Fibroblast of skin of scalp (primary cell): ENCODE measurements at regions not wholly inside any gene's neighbourhood (a gene's known extent, or its start where the extent isn't known, plus 50 kb on each side); places are given as distances from the start of the nearest gene placed in this dataset.
A peak's percentile ranks its signal among the peaks of the same experiment; 100 is the strongest.
"Not testable (repeated sequence)": the region's sequence is repeated elsewhere in the genome, so short reads cannot be mapped to it uniquely, and the experiment has no call there.

Experiments used
- DNase-seq: peaks from one replicate; pipeline ENCODE4 v3.0.0-alpha.2; 2013

DNA sequence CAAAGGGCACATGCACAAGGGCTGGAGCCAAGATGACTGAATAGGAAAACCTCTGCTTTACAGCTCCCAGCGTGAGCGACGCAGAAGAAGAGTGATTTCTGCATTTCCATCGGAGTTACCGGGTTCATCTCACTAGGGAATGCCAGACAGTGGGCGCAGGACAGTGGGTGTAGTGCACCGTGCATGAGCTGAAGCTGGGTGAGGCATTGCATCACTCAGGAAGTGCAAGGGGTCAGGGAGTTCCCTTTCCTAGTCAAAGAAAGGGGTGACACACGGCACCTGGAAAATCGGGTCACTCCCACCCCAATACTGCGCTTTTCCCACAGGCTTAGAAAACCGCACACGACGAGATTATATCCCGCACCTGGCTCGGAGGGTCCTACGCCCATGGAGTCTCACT lies 64.5 kb upstream of the HTR1E start:
- DNase-seq = not testable (repeated sequence)

DNA sequence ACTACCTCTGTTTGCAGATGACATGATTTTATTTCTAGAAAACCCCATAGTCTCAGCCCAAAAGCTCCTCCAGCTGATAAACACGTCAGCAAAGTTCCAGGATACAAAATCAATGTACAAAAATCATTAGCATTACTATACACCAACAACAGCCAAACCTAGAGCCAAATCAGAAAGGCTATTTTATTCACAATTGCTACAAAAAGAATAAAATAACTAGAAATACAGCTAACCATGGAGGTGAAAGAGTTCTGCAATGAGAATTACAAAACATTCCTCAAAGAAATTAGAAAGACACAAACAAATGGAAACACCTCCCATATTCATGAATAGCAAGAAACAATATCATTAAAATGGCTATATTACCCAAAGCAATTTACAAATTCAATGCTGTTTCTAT lies 65.6 kb upstream of the HTR1E start:
- DNase-seq = no peak

DNA sequence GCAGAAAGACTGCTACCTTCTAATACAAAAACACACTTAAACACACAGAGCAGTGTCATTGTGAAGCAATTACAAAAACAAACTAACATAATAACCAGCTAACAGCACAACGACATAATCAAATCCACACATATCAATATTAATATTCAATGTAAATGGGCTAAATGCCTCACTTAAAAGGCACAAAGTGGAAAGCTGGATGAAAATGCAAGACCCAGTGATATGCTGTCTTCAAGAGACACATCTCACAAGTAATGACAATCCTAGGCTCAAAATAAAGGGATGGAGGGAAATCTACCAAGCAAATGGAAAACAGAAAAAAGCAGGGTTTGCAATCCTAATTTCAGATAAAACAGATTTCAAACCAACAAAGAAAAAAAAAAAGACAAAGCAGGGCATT lies 67.8 kb upstream of the HTR1E start:
- DNase-seq = no peak

DNA sequence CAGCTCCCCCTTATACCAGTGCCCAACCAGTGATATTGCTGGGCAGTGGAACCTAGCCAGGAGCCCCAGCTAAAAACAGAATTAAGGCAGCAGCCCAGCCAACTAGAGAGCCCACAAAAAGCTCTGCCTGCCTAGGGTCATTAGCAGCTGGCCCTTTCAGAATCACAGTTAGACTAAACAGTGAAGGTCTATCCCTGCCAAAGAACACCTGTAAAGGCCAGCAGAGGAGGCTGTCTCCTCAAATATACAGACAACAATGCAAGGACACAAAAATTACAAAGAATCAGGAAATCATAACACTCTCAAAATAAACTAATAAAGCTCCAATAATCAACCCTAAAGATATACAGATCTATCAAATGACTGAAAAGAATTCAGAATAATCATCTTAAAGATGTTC lies 77.8 kb upstream of the HTR1E start:
- no peak for DNase-seq

DNA sequence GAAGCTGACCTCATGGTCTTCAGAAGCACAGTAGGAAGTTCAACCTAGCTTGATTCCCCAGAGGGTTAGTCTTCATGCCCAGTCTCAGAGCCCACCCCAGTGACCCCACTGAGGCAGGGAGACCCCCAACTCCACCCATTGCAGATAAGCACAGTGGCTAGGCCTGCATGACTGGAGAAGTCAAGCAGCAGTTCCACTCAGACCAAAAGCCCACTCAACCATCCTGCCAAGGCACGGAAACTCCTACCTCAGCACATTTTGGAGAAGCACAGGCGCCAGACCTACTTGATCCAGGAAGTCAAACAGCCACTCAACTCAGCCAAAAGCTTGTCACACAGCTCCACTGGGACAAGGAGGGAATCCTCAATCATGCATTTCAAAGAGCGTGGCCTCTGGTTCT lies 78.4 kb upstream of the HTR1E start:
- DNase-seq = no peak

DNA sequence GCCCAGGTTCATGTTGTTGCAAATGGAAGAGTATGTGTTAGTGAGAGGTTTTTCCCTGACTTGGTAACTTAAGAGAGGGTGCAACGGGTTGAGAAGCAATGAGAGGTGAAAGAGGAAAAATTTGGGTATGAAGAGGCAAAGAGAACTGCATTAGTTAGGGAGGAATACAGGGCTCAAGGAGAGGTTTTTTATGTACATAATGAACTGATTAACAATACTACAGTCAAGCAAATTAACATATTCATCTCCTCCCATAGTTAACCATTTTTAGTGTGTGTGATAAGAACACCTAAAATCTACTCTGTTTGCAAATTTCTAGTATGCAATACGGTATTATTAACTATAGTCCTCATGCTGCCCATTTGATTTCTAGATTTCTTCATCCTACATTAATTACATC lies 79.5 kb upstream of the HTR1E start:
- no peak for DNase-seq

DNA sequence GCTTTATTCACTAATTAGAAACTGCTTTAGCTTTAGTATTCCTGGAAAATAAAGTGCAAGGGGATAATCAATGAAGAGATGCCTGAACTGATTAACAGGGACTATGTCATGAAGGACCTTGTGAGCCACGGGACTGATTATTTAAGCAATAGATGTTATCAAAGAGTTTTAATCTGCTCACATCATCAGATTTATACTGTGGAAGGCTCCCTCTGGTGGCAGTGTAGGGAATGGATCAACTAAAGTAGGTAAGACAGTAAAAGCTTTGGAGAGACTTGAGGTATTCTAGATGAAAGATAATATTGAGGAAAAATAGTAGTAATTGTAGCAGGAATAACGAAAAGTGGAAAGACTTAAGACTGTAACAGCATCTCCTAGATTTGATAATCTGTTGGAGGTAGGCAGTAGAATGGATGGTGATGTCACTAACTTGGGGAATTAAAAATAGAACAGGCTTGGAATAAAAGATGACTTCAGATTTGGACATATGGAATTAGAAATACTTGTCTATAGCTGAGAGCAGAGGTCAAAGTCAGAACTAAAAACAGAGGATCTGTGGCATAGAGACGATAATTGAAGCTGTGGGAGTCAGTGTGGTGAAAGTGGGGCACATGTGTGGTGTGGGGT lies 80.3 kb upstream of the HTR1E start:
- peak; percentile 36 for DNase-seq

DNA sequence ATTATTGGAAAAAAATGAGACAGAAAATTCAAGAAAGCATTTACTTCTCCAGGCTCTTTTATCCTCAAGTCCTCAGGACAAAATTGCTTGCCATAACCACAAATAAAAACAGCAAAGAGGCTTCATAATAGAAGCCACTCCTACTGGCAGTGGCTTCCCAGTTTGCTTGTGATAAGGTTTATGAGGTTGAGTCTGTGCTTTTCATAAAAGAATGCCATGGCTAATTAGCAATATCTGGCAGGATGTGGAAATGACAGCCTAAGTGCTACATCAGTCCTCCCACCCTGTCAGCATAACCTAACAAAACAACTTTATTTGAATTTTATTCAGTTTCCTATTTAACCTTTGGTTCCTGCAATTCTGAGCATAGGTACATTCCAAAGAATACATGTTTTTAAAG lies 80.9 kb upstream of the HTR1E start:
- no peak for DNase-seq

DNA sequence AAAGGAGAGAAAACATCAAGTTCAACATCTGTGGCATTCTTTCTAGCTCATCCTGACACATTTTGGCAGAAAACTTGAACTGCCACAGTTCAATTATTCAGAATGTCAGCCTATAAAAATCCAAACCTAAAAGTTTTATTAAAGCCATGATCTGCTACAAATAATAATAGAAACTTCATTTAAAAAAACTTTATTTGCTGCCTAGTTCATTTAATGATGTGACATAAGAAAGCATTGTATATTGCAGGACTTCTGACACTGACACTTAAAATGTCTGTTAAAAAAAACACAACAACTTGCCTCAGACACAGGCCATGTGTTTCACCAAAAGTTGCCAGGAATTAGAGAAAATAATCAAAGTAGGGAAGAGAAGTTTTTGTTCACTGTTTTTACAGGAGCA lies 88.3 kb upstream of the HTR1E start:
- no peak for DNase-seq

DNA sequence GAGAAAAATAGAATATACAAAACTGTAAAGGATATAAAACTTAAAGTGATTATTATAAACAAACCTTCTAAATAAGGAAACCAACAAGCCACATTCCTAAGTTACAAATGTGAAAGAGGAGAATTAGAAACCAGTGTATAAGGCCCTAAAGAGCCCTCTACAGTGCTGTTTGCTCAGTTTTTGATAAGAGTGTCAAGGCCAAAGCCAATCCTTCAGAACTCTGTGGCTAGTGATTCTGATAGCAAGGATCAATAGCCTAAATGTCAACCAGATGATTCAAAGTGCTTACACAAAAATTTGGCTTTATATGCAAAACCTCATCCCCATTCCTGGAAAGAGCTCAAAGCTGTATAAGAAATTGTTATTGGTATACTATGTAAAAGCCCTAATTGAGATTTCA lies 104.6 kb upstream of the HTR1E start:
- DNase-seq = no peak

DNA sequence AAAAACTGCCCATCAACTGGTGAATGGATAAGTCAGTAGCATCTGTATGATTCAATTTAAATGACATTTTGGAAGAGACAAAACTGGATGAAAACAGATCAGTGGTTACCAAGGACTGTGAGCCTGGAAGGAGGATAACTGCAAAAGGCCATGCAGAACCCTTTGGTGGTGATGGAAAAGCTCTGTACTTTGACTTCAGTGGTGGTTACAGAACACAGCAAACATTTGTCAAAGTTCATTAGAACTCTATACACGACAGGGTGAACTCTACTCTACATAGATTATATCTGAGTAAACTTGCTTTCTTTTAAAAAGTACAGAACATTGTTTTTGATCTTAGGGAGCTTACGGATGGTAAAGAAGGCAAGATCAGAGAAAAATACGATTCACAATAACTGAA lies 111.9 kb upstream of the HTR1E start:
- no peak for DNase-seq

DNA sequence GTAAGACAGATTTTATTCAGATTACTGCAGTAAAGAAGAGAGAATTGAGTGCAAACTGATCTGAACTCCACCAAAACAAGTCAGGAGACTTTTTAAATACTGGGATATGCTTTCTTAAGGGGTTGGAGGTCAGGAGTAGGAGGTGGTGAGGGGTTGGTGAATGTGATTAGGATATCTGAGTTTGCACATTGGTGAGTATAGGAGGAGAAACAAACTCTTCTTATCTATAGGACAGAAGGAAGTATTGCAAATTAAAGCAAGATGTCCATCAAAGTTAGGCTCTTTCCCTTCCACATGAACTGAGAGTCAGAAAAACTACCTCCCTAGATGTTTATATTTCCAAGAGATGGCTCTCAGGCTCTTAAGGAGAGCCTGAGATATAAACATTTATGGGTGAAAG lies 114.6 kb upstream of the HTR1E start:
- DNase-seq = no peak

DNA sequence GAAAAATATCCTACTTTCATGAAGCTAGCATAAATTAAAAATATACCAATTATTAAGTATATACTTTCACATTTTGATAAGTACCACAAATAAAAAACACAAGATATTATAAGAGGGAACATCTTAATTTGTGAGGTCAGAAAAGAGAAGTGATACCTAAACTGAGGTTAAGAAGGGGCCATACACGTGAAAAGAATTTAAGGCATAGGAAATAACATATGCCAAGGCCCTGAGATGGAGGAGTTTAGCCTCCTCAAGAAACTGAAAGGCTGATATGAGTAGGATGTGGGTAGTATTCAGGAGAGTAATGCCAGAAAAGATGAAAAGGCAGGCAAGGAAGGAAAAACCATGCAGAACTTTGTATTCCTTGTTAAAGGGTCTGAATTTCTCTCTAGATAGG lies 116.6 kb upstream of the HTR1E start:
- no peak for DNase-seq

DNA sequence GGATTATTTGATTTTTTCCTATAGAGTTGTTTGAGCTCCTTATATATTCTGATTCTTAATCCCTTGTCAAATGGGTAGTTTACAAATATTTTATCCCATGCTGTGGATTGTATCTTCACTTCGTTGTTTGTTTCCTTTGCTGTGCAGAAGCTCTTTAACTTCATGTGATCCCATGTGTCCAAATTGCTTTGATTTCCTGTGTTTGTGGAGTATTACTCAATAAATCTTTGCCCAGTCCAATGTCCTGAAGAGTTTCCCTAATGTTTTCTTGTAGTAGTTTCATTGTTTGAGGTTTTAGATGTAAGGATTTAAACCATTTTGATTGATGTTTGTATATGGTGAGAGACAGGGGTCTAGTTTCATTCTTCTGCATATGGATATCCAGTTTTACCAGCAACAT lies 143.7 kb upstream of the HTR1E start:
- DNase-seq = no peak

DNA sequence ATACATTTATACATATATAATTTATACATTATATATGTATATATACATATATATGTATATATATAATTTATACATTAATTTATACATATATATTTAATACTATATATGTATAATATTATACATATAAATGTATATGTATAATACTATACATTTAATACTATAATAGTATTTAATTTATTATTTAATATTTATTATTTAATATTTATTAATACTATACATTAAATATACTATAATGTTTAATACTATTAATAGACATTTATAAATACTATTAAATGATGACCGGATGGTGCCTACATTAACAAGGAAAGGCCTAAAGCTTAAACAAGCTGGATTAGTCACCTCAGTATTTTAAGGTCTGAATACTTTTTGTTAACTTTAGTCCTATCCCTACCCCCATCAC lies 145.9 kb upstream of the HTR1E start:
- DNase-seq = no peak

DNA sequence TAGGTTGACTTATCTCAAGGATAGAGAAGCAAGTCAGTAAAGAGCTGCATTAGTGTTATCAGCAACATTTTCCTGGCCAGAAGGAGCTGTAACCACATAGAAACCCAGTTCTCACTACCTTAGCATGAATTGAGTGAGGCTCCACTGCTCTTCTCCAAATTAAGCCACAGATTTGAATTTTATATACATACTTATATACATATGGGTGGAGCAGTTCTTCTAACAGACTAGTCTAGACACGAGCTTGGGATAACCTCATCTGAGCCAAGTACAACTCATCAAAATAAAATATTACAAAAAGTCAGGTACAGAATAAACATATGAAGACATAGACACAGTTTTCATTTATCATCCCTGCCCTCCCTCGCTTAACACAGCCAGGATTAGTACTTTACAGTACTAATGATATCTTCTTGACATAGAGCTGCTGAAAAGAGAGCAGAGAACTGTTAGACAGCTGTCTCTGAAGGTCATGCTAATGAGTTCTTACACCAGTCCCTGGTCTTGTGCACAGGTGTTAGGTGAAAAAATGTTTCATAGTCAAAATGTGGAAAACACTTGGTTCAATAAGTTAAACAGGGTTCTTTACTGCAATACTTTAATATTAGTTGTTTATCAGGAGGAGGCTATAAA lies 147.4 kb upstream of the HTR1E start:
- DNase-seq = no peak

DNA sequence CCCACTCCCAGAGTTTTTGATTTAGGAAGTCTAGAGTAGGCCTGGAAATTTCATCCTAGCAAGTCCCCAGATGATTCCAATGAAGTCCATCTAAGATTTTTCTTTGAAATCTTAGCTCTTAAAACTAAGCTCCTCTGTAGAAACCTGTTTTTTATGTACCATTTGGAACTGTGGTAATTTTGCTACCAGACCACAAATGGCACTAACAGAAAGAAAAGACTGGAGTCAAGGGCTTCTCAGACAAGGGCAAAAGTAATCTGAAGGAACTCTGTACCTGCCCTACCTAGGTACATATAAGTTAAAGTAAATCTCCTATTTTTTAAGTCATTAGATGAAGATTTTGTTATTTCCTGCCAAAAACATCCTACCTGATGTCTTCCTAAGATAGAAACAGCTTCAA lies 155.0 kb upstream of the HTR1E start:
- DNase-seq = no peak

DNA sequence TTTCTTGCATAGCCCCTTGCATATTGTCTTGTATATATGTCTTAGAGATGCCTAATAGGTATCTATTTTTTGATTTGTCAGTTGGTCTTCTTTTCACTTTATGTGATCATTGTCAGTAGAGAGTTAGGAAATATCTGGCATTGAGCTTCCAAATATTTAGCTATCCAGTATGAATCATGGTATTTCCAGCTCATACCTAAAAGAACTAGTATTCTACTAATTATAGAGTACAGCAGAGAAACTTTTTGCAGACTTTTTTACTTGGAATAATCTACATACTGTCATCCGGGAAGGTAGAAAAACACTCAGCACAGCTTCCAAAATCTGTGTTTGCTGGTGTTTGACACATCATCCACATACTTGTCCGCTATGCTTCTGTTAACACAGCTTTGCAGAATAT lies 156.4 kb upstream of the HTR1E start:
- DNase-seq = no peak

DNA sequence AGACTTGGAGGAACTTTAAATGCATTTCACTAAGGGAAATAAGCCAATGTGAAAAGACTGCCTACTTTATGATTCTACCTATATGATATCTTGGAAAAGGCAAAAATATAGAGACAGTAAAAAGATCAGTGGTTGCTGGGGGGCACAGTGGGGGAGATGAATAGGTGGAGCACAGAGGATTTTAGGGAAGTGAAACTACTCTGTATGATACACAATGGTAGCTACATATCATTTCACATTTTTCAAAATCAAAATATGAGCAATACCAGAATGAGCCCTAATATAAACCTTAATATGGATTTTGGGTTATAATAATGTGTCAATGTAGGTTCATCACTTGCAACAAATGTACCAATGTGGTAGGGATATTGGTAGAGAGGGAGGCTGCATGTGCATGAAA lies 161.4 kb upstream of the HTR1E start:
- DNase-seq = no peak

DNA sequence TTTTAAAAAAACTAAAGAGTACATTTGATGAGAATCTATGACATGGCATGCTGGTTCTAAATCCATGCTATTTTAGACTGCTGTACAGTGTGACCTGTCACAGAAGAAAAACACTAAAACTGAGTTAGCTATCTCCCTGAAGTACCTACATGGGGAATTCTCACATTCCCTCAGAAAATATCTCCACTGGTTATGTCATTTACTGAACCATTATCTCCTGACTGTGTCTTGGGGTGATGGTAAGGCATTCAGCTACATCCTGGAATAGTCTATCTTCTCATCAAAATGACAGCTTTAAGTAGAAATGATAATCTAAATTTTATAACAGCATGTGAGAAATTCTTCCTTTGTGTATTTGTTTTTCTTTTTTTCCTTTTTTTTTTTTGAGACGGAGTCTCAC lies 172.1 kb upstream of the HTR1E start:
- DNase-seq = no peak

DNA sequence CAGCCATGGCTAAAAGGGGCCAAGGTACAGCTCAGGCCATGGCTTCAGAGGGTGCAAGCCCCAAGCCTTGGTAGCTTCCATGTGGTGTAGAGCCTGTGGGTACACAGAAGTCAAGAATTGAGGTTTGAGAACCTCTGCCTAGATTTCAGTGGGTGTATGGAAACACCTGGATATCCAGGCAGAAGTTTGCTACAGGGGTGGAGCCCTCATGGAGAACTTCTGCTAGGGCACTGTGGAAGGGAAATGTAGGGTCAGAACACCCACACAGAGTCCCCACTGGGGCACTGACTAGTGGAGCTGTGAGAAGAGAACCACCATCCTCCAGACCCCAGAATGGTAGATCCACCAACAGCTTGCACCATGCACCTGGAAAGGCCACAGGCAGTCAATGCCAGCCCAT lies 177.4 kb upstream of the HTR1E start:
- not testable (repeated sequence) for DNase-seq

DNA sequence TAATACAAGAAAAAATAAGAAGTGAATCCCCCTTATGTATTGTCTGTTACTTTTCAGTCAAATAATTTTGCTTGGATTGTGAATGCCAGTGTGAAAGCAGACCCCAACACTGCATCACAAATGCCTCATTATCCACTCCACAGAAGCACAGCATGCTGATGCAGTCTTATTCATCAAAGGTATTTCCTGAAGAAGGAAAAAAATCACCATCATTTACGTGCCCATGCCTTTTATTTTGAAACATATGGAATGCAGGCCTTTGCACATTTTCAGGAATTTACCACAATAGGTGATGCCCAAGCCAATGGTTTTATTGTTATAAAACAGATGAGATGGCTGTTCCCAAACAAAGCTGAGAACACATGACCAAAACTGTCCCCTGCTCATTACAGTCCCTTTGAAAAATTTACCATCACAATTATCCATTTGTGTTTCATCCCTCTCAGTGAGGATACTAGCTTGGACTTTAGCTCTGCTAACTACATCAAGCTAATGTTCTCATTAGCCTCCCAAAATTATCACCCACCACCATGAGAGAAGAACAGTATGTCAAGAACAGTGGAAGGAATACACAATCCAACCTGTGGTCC lies 180.6 kb upstream of the HTR1E start:
- DNase-seq = no peak

DNA sequence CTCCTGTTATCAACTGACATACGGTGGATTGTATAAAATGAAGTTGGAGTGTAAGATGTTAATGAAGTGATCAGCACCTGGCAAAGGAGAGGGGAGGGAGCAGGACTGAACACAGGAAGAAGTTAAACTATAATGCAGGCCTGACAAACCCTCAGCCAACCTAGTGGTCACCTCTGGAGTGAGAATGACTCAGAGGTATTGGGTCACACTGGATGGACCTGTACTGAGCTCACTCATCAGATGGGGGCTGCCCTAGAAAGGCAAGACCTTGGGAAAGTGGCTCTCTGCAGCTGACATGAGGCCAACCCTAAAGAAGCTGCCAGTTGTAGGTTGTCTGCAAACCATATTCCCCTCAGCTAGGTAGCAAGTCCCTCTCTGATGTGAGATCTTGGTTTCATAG lies 193.3 kb upstream of the HTR1E start:
- no peak for DNase-seq

DNA sequence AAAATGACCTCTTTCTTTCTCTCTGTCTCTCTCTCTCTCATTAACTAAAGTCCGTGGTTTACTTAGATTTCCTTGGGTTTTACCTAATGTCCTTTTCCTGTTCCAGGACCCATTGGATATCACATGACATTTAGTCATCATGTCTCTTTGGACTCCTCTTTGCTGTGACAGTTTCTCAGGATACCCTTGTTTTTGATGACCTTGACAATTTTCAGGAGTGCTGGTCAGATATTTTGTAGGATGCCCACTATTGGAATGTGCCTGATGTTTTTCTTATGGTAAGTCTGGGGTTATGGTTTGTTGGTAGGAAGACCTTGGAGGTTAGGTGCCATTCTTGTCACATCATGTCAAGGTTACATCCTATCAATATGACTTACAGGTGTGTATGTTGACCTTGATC lies 199.2 kb upstream of the HTR1E start:
- no peak for DNase-seq

DNA sequence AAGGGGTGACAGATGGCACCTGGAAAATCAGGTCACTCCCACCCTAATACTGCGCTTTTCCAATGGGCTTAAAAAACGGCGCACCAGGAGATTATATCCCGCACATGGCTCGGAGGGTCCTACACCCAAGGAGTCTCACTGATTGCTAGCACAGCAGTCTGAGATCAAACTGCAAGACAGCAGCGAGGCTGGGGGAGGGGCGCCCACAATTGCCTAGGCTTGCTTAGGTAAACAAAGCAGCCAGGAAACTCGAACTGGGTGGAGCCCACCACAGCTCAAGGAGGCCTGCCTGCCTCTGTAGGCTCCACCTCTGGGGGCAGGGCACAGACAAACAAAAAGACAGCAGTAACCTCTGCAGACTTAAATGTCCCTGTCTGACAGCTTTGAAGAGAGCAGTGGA lies 205.7 kb upstream of the HTR1E start:
- not testable (repeated sequence) for DNase-seq
